ENCODE measurements at regions not wholly inside any gene's neighbourhood (a gene's known extent, or its start where the extent isn't known, plus 50 kb on each side); places are given as distances from the start of the nearest gene placed in this dataset.

- TF ChIP-seq POLR2A (IDR thresholded peaks at IDR 0.05) (no peak), CTCF (IDR thresholded peaks at IDR 0.05 in 4 of 5, conservative IDR thresholded peaks at IDR 0.05 in 1 of 5) (no peak)
- in situ Hi-C loops (cut with MboI; ENCODE audit: low sequenced_read_pairs in 4 of 4) = no loop called here
- no peaks in the 10 kb centered on the region for H3K36me3 ChIP-seq
These were observed 83.9 kb downstream of the UNC5CL start for GRCh38 chr6:40955178-40955545.

GRCh38 chr6:40954446-40955177, 84.4 kb downstream of the UNC5CL start:
- DNase-seq = no peak

More at GRCh38 chr6:40955178-40955545, 83.9 kb downstream of the UNC5CL start:
- intact Hi-C loops (cut with DNase I; ENCODE audit: low total_unique reads) = no loop called here
- no peak for ATAC-seq
- no peak overlapping the region for H3K27ac ChIP-seq
- no peak overlapping the region for H3K4me3 ChIP-seq
- H3K9me3 ChIP-seq = no peaks in the 10 kb centered on the region
- DNase-seq = no peak
- peaks cover 2 to 11% of the 10 kb centered on the region in 2 donors for H3K4me1 ChIP-seq
- H3K27me3 ChIP-seq = no peaks in the 10 kb centered on the region

GRCh38 chr6:40953486-40953885, 85.5 kb downstream of the UNC5CL start:
- ATAC-seq = no peak
- in situ Hi-C loops (cut with MboI; ENCODE audit: low sequenced_read_pairs in 4 of 4) = no loop called here

More at GRCh38 chr6:40954446-40955177, 84.4 kb downstream of the UNC5CL start:
- H3K27ac ChIP-seq = no peak overlapping the region
- intact Hi-C loops (cut with DNase I; ENCODE audit: low total_unique reads) = no loop called here
- in situ Hi-C loops (cut with MboI; ENCODE audit: low sequenced_read_pairs in 4 of 4) = no loop called here
- H3K9me3 ChIP-seq = no peaks in the 10 kb centered on the region
- H3K4me1 ChIP-seq = peaks cover 7 to 14% of the 10 kb centered on the region in 2 donors
- no peaks in the 10 kb centered on the region for H3K27me3 ChIP-seq
- TF ChIP-seq POLR2A (IDR thresholded peaks at IDR 0.05) (no peak), CTCF (IDR thresholded peaks at IDR 0.05 in 4 of 5, conservative IDR thresholded peaks at IDR 0.05 in 1 of 5) (no peak)
- ATAC-seq = no peak
- H3K4me3 ChIP-seq = no peak overlapping the region
- no peaks in the 10 kb centered on the region for H3K36me3 ChIP-seq

GRCh38 chr6:40950986-40951698, 87.9 kb downstream of the UNC5CL start:
- in situ Hi-C loops (cut with MboI; ENCODE audit: low sequenced_read_pairs in 4 of 4) (no loop called here), intact Hi-C loops (cut with DNase I; ENCODE audit: low total_unique reads) (no loop called here)
- Histone ChIP-seq H3K36me3 (no peaks in the 10 kb centered on the region), H3K27ac (no peak overlapping the region), H3K9me3 (no peaks in the 10 kb centered on the region), H3K4me3 (no peak overlapping the region), H3K27me3 (no peaks in the 10 kb centered on the region), H3K4me1 (peaks cover 24 to 32% of the 10 kb centered on the region in 2 donors)
- TF ChIP-seq CTCF (IDR thresholded peaks at IDR 0.05 in 4 of 5, conservative IDR thresholded peaks at IDR 0.05 in 1 of 5) (no peak), POLR2A (IDR thresholded peaks at IDR 0.05) (no peak)
- ATAC-seq (no peak), DNase-seq (no peak)

More at GRCh38 chr6:40953486-40953885, 85.5 kb downstream of the UNC5CL start:
- Histone ChIP-seq H3K9me3 (no peaks in the 10 kb centered on the region), H3K4me3 (no peak overlapping the region), H3K27ac (no peak overlapping the region), H3K36me3 (no peaks in the 10 kb centered on the region), H3K27me3 (no peaks in the 10 kb centered on the region), H3K4me1 (peaks cover 8 to 17% of the 10 kb centered on the region in 2 donors)
- TF ChIP-seq POLR2A (IDR thresholded peaks at IDR 0.05) (no peak), CTCF (IDR thresholded peaks at IDR 0.05 in 4 of 5, conservative IDR thresholded peaks at IDR 0.05 in 1 of 5) (no peak)
- intact Hi-C loops (cut with DNase I; ENCODE audit: low total_unique reads) = no loop called here
- no peak for DNase-seq
